ENCODE measurements at regions not wholly inside any gene's neighbourhood (a gene's known extent, or its start where the extent isn't known, plus 50 kb on each side); places are given as distances from the start of the nearest gene placed in this dataset.

DNA sequence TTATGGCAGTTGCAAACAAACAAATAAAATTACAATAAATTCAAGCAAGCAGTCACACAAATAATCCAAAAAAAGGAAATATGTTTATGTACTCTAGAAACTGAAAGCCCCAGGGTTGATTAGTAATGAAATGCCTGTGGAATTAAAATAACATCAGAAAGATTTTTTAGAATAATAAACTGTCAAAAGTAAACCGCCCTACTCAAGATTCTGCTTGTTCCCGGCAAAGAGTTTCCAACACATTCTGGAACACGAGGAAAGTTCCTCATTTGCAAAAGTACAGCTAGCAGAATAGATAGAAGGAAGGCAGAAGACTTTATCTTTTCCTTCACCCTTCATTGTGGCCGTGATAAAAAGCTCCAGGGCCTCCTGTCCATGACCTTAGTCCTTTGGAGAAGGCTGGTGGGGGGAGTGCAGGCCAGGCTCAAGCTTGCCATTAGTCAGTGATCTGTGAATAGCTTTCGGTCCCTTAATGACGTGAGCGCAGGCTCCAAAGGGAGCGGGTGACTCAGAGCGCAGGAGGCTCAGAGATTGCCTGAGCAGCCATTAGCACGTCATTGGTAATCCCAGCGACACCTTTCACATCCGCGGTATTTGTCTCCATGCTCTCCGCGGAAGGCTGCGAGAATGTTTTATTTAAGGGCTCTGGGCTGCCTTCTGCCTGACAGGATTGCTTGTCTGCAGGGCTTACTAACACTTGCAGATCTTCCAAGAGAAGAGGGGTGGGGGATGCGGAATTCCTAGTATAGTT, 458.3 kb downstream of the METTL15 start:
- no peaks in the 10 kb centered on the region for H4K20me1 ChIP-seq (ENCODE audit: control insufficient read depth, insufficient read depth, low read depth, low read length)
- no peak overlapping the region for H3K4me2 ChIP-seq (ENCODE audit: low read length)
- no peak overlapping the region for H3K27ac ChIP-seq (ENCODE audit: low read depth, low read length)
- no peaks in the 10 kb centered on the region for H3K27me3 ChIP-seq (ENCODE audit: control insufficient read depth, low read length)
- no peaks in the 10 kb centered on the region for H3K9me2 ChIP-seq (replicated peaks; ENCODE audit: control insufficient read depth, low read length)
- no peaks in the 10 kb centered on the region for H3K79me2 ChIP-seq (ENCODE audit: control insufficient read depth, low read length)
- no peaks in the 10 kb centered on the region for H3F3A ChIP-seq (ENCODE audit: control insufficient read depth, insufficient read depth)
- no peak overlapping the region for H3K4me3 ChIP-seq (ENCODE audit: low read length)
- no peaks in the 10 kb centered on the region for H3K9me3 ChIP-seq (ENCODE audit: control insufficient read depth, insufficient read depth, low read length)
- TF ChIP-seq EZH2phosphoT487 (IDR thresholded peaks at IDR 0.05; ENCODE audit: borderline replicate concordance, low read length), result no peak
- TF ChIP-seq, protein P1, sequence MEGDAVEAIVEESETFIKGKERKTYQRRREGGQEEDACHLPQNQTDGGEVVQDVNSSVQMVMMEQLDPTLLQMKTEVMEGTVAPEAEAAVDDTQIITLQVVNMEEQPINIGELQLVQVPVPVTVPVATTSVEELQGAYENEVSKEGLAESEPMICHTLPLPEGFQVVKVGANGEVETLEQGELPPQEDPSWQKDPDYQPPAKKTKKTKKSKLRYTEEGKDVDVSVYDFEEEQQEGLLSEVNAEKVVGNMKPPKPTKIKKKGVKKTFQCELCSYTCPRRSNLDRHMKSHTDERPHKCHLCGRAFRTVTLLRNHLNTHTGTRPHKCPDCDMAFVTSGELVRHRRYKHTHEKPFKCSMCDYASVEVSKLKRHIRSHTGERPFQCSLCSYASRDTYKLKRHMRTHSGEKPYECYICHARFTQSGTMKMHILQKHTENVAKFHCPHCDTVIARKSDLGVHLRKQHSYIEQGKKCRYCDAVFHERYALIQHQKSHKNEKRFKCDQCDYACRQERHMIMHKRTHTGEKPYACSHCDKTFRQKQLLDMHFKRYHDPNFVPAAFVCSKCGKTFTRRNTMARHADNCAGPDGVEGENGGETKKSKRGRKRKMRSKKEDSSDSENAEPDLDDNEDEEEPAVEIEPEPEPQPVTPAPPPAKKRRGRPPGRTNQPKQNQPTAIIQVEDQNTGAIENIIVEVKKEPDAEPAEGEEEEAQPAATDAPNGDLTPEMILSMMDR (IDR thresholded peaks at IDR 0.05; ENCODE audit: low read depth, low read length, poor library complexity, severe bottlenecking), result no peak
- H3K36me3 ChIP-seq (ENCODE audit: control insufficient read depth, low read length), result no peaks in the 10 kb centered on the region
- no peaks in the 10 kb centered on the region for H3K4me1 ChIP-seq (ENCODE audit: control insufficient read depth, low read length)

DNA sequence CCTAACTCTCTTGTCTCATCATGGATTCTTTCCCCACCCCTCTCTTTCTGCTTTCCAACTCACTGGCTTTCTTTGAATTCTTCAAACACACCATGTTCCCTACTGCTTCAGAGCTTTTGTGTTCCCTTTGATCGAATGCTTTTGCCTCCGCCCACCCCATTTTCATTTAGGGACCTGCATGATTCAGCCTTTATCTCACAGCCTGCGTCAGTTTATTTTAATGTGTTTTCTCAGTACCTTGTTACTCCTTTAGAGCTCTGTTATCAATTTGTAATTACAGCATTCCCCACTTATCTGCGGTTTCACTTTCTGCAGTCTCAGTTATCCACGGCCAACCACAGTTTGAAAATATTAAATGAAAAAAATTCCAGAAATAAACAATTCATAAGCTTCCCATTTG, 451.3 kb downstream of the METTL15 start:
- no peaks in the 10 kb centered on the region for H4K20me1 ChIP-seq (ENCODE audit: control insufficient read depth, insufficient read depth, low read depth, low read length)
- H3K36me3 ChIP-seq (ENCODE audit: control insufficient read depth, low read length), result no peaks in the 10 kb centered on the region
- no peak for TF ChIP-seq EZH2phosphoT487 (IDR thresholded peaks at IDR 0.05; ENCODE audit: borderline replicate concordance, low read length)
- TF ChIP-seq, protein P1 (IDR thresholded peaks at IDR 0.05; ENCODE audit: low read depth, low read length, poor library complexity, severe bottlenecking), result no peak
- no peaks in the 10 kb centered on the region for H3K4me1 ChIP-seq (ENCODE audit: control insufficient read depth, low read length)
- H3K9me3 ChIP-seq (ENCODE audit: control insufficient read depth, insufficient read depth, low read length), result no peaks in the 10 kb centered on the region
- H3K4me3 ChIP-seq (ENCODE audit: low read length), result no peak overlapping the region
- no peaks in the 10 kb centered on the region for H3K79me2 ChIP-seq (ENCODE audit: control insufficient read depth, low read length)
- no peak overlapping the region for H3K4me2 ChIP-seq (ENCODE audit: low read length)
- H3F3A ChIP-seq (ENCODE audit: control insufficient read depth, insufficient read depth), result no peaks in the 10 kb centered on the region
- H3K9me2 ChIP-seq (replicated peaks; ENCODE audit: control insufficient read depth, low read length), result no peaks in the 10 kb centered on the region
- no peaks in the 10 kb centered on the region for H3K27me3 ChIP-seq (ENCODE audit: control insufficient read depth, low read length)
- no peak overlapping the region for H3K27ac ChIP-seq (ENCODE audit: low read depth, low read length)

DNA sequence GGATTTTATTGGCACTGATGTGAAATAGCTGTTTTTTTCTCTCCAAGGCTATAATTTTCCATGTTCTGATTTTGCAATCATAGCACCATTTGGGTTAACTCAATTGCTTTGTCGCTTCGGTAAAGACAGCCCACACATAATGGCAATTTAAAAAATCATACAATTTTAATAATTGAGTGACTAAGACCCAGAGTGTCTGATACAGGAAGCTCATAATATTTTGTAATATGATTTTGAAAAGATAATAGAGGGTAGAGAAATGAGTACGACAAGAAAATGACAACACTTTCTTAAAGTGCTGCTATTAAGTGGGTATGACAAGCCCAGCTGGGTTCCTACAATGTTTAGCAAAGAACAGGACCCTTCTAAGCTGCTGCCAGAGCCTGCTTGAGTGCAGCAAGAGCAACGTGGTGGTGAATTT, 439.1 kb downstream of the METTL15 start:
- Histone ChIP-seq H3K79me2 (ENCODE audit: control insufficient read depth, low read length) (no peaks in the 10 kb centered on the region), H3K27me3 (ENCODE audit: control insufficient read depth, low read length) (no peaks in the 10 kb centered on the region), H3F3A (ENCODE audit: control insufficient read depth, insufficient read depth) (no peaks in the 10 kb centered on the region), H3K27ac (ENCODE audit: low read depth, low read length) (no peak overlapping the region), H3K9me2 (replicated peaks; ENCODE audit: control insufficient read depth, low read length) (no peaks in the 10 kb centered on the region), H4K20me1 (ENCODE audit: control insufficient read depth, insufficient read depth, low read depth, low read length) (no peaks in the 10 kb centered on the region), H3K4me2 (ENCODE audit: low read length) (no peak overlapping the region), H3K36me3 (ENCODE audit: control insufficient read depth, low read length) (no peaks in the 10 kb centered on the region), H3K4me1 (ENCODE audit: control insufficient read depth, low read length) (no peaks in the 10 kb centered on the region), H3K4me3 (ENCODE audit: low read length) (no peak overlapping the region), H3K9me3 (ENCODE audit: control insufficient read depth, insufficient read depth, low read length) (no peaks in the 10 kb centered on the region)
- TF ChIP-seq EZH2phosphoT487 (IDR thresholded peaks at IDR 0.05; ENCODE audit: borderline replicate concordance, low read length), result no peak
- TF ChIP-seq, protein P1 (IDR thresholded peaks at IDR 0.05; ENCODE audit: low read depth, low read length, poor library complexity, severe bottlenecking), result no peak

All from DOHH2 (cell line).